SK-N-SH (cell line): ENCODE measurements at regions not wholly inside any gene's neighbourhood (a gene's known extent, or its start where the extent isn't known, plus 50 kb on each side); places are given as distances from the start of the nearest gene placed in this dataset.

Experiments used
- CTCF ChIA-PET: fragments of 300-600, 350-600 bp; formaldehyde crosslinking; extraction: SDS; loops from one replicate; lab custom pipeline; 2021; lab: Yijun Ruan, JAX
- POLR2A ChIA-PET: fragments of 350-600 bp; sonication (Branson Sonifier 250); formaldehyde crosslinking; extraction: SDS; loops from one replicate; lab custom pipeline; 2020; ENCODE audit warnings: antibody characterized with exemption, inconsistent platforms; lab: Yijun Ruan, JAX
- DNase-seq: peaks from one replicate; pipeline ENCODE4 v3.0.0; 2012
- H2AFZ ChIP-seq: fragments of 200-600 bp; sonication (generic); 2 replicates; pipeline ENCODE4 v1.8.1; 2016; ENCODE audit warnings: antibody characterized with exemption, mild to moderate bottlenecking, low read depth
- H3F3A ChIP-seq: fragments of 200-600 bp; sonication (generic); replicated peaks from 2 replicates; pipeline ENCODE3; 2016; ENCODE audit warnings: antibody characterized with exemption, mild to moderate bottlenecking; ENCODE audit not compliant: insufficient read depth
- H3K27ac ChIP-seq, 2 experiments: fragments of 200-500 bp in 1 of 2; fragments of 200-600 bp in 1 of 2; sonication (Bioruptor generic) in 1 of 2; sonication (generic), shearing (Covaris generic) in 1 of 2; 2 replicates each; pipeline versions ENCODE4 v1.5.1 to v1.6.1; 2014 to 2016; ENCODE audit warnings: low read depth in 2 of 2, inconsistent platforms in 1 of 2, low read length in 1 of 2, mild to moderate bottlenecking in 1 of 2, mixed read lengths in 1 of 2
- H3K27me3 ChIP-seq: fragments of 200-600 bp; sonication (generic), shearing (Covaris generic); 2 replicates; pipeline ENCODE4 v1.6.1; 2016; ENCODE audit warnings: mixed run types; ENCODE audit not compliant: insufficient read depth
- H3K36me3 ChIP-seq, 2 experiments: fragments of 200-500 bp in 1 of 2; fragments of 200-600 bp in 1 of 2; sonication (Bioruptor generic) in 1 of 2; sonication (generic) in 1 of 2; replicated peaks in 1 of 2; 2 replicates each; pipeline versions ENCODE3 to v1.5.1; 2014 to 2016; ENCODE audit warnings: low read length in 1 of 2, mild to moderate bottlenecking in 1 of 2; ENCODE audit not compliant: insufficient read depth in 2 of 2, control insufficient read depth in 1 of 2
- H3K4me1 ChIP-seq, 2 experiments: fragments of 200-500 bp in 1 of 2; fragments of 200-600 bp in 1 of 2; sonication (Bioruptor generic) in 1 of 2; sonication (generic), shearing (Covaris generic) in 1 of 2; 2 replicates each; pipeline versions ENCODE4 v1.5.1 to v1.6.1; 2014 to 2016; ENCODE audit warnings: low read depth in 1 of 2, low read length in 1 of 2, mixed run types in 1 of 2; ENCODE audit not compliant: insufficient read depth in 2 of 2, control insufficient read depth in 1 of 2
- H3K4me2 ChIP-seq: fragments of 200-600 bp; sonication (generic), shearing (Covaris generic); 2 replicates; pipeline ENCODE4 v1.6.1; 2017; ENCODE audit warnings: mixed run types
- H3K4me3 ChIP-seq, 2 experiments: fragments of 200-500 bp in 1 of 2; fragments of 200-600 bp in 1 of 2; sonication (Bioruptor generic) in 1 of 2; sonication (generic), shearing (Covaris generic) in 1 of 2; 2 replicates each; pipeline versions ENCODE4 v1.5.1 to v1.8.1; 2014 to 2016; ENCODE audit warnings: low read depth in 2 of 2, inconsistent platforms in 1 of 2, low read length in 1 of 2, mild to moderate bottlenecking in 1 of 2, mixed read lengths in 1 of 2, moderate library complexity in 1 of 2
- H3K79me2 ChIP-seq: fragments of 200-600 bp; sonication (generic); 2 replicates; pipeline ENCODE4 v1.8.1; 2017; ENCODE audit warnings: mild to moderate bottlenecking; ENCODE audit not compliant: insufficient read depth
- H3K9ac ChIP-seq: fragments of 200-600 bp; sonication (generic); 2 replicates; pipeline ENCODE4 v1.6.1; 2017; ENCODE audit warnings: mixed run types
- H3K9me2 ChIP-seq: fragments of 200-600 bp; sonication (generic); 2 replicates; pipeline ENCODE4 v1.6.1; 2017; ENCODE audit warnings: mixed run types
- H3K9me3 ChIP-seq: fragments of 200-600 bp; sonication (generic); 2 replicates; pipeline ENCODE4 v1.6.1; 2017; ENCODE audit warnings: mixed run types, mild to moderate bottlenecking, moderate library complexity
- H4K20me1 ChIP-seq: fragments of 200-600 bp; sonication (generic); 2 replicates; pipeline ENCODE4 v1.6.1; 2017; ENCODE audit warnings: mild to moderate bottlenecking, mixed run types; ENCODE audit not compliant: insufficient read depth
- CHD2 ChIP-seq: fragments of 150-350 bp; IDR thresholded peaks from 2 replicates; pipeline ENCODE4 v1.6.1; 2018; ENCODE audit warnings: low read length; ENCODE audit not compliant: partially characterized antibody
- ELF1 ChIP-seq: IDR thresholded peaks from 2 replicates; pipeline ENCODE4 v1.4.0; 2012
- EP300 ChIP-seq, 2 experiments: IDR thresholded peaks; 2 replicates each; pipeline versions ENCODE4 v1.4.0 to v1.6.1; 2012; ENCODE audit warnings: borderline replicate concordance in 1 of 2, low read depth in 1 of 2, low read length in 1 of 2
- EZH2phosphoT487 ChIP-seq: fragments of 200-600 bp; sonication (generic); IDR thresholded peaks from 2 replicates; pipeline ENCODE4 v1.6.1; 2017; ENCODE audit warnings: low read depth, mixed run types, mild to moderate bottlenecking, antibody characterized with exemption, moderate library complexity, borderline replicate concordance
- FOXJ3 ChIP-seq: sonication (generic); formaldehyde crosslinking; IDR thresholded peaks from 2 replicates; pipeline ENCODE4 v1.5.1; 2020; ENCODE audit warnings: mild to moderate bottlenecking, missing genetic modification reagents
- FOXM1 ChIP-seq: IDR thresholded peaks from 2 replicates; pipeline ENCODE4 v1.4.0; 2012; ENCODE audit warnings: low read depth, mild to moderate bottlenecking
- GABPA ChIP-seq: IDR thresholded peaks from 2 replicates; pipeline ENCODE4 v1.4.0; 2012; ENCODE audit warnings: low read depth, mild to moderate bottlenecking
- IRF3 ChIP-seq: fragments of 150-350 bp; IDR thresholded peaks from 2 replicates; pipeline ENCODE4 v1.6.1; 2016; ENCODE audit warnings: mild to moderate bottlenecking, low read depth, low read length
- MAX ChIP-seq: IDR thresholded peaks from 2 replicates; pipeline ENCODE4 v1.4.0; 2012; ENCODE audit warnings: low read depth
- MEF2A ChIP-seq: IDR thresholded peaks from 2 replicates; pipeline ENCODE4 v1.4.0; 2012; ENCODE audit warnings: low read depth, borderline replicate concordance
- MXI1 ChIP-seq: IDR thresholded peaks from 2 replicates; pipeline ENCODE4 v1.6.1; 2012; ENCODE audit warnings: mild to moderate bottlenecking, low read depth, low read length, improper control_type of control experiment
- NFIC ChIP-seq: IDR thresholded peaks from 2 replicates; pipeline ENCODE4 v1.4.0; 2012; ENCODE audit warnings: borderline replicate concordance
- NRF1 ChIP-seq: IDR thresholded peaks from 2 replicates; pipeline ENCODE4 v1.6.1; 2012; ENCODE audit warnings: low read depth, mild to moderate bottlenecking, low read length
- POLR2AphosphoS5 ChIP-seq: IDR thresholded peaks from 2 replicates; pipeline ENCODE4 v1.6.1; 2012; ENCODE audit warnings: low read depth, low read length
- RAD21 ChIP-seq: IDR thresholded peaks from 2 replicates; pipeline ENCODE4 v1.6.1; 2012; ENCODE audit warnings: mild to moderate bottlenecking, low read length
- RCOR1 ChIP-seq: fragments of 150-350 bp; IDR thresholded peaks from 2 replicates; pipeline ENCODE4 v1.6.1; 2017; ENCODE audit warnings: antibody characterized with exemption, low read length
- RFX5 ChIP-seq: IDR thresholded peaks from 2 replicates; pipeline ENCODE4 v1.6.1; 2012; ENCODE audit warnings: mild to moderate bottlenecking, improper control_type of control experiment, low read length
- SIN3A ChIP-seq: IDR thresholded peaks from 2 replicates; pipeline ENCODE4 v1.6.1; 2012; ENCODE audit warnings: low read depth, mild to moderate bottlenecking, low read length, moderate library complexity, borderline replicate concordance
- SMC3 ChIP-seq: IDR thresholded peaks from 2 replicates; pipeline ENCODE4 v1.6.1; 2012; ENCODE audit warnings: low read depth, low read length, improper control_type of control experiment
- TAF1 ChIP-seq: IDR thresholded peaks from 2 replicates; pipeline ENCODE4 v1.6.1; 2012; ENCODE audit warnings: low read depth, mild to moderate bottlenecking, low read length, moderate library complexity, borderline replicate concordance
- TCF12 ChIP-seq: IDR thresholded peaks from 2 replicates; pipeline ENCODE4 v1.4.0; 2012
- TEAD4 ChIP-seq: IDR thresholded peaks from 2 replicates; pipeline ENCODE4 v1.4.0; 2012; ENCODE audit warnings: mild to moderate bottlenecking, borderline replicate concordance; ENCODE audit not compliant: insufficient read depth
- USF1 ChIP-seq: IDR thresholded peaks from 2 replicates; pipeline ENCODE4 v1.4.0; 2012; ENCODE audit warnings: low read depth, borderline replicate concordance
- YY1 ChIP-seq: IDR thresholded peaks from 2 replicates; pipeline ENCODE4 v1.4.0; 2012; ENCODE audit warnings: low read depth, mild to moderate bottlenecking
- WGBS: methylation state at CpG from one replicate; pipeline ENCODE4 v1.1.6; 2017; ENCODE audit warnings: low lambda C conversion rate; 5-methylcytosine and 5-hydroxymethylcytosine counted together
- TF ChIP-seq, protein P1 (sequence below): fragments of 150-350 bp; IDR thresholded peaks from 2 replicates; pipeline ENCODE4 v1.6.1; 2017; ENCODE audit warnings: antibody characterized with exemption, low read length, low read depth, borderline replicate concordance
- TF ChIP-seq, protein P2 (sequence below): IDR thresholded peaks from 2 replicates; pipeline ENCODE4 v1.4.0; 2012; ENCODE audit warnings: low read depth, borderline replicate concordance
- TF ChIP-seq, protein P3 (sequence below): fragments of 200-600 bp; sonication (generic); IDR thresholded peaks from 2 replicates; pipeline ENCODE4 v1.6.1; 2017; ENCODE audit warnings: antibody characterized with exemption, mild to moderate bottlenecking, moderate library complexity

GRCh38 chr17:77391668-77392375 lies 251.1 kb downstream of the SEC14L1 start:
- no peaks in the 10 kb centered on the region for H3K9me2 ChIP-seq
- no peak overlapping the region for H3K4me3 ChIP-seq
- H3F3A ChIP-seq = peaks cover 15% of the 10 kb centered on the region
- peaks cover 12% of the 10 kb centered on the region; the same call in 1 of the 2 replicates for H4K20me1 ChIP-seq
- H3K9me3 ChIP-seq = no peaks in the 10 kb centered on the region
- DNase-seq = no peak
- H2AFZ ChIP-seq = no peak overlapping the region
- H3K27me3 ChIP-seq = no peaks in the 10 kb centered on the region
- POLR2A ChIA-PET = interaction anchor here (0.7 to 1.6 kb wide), 5 partner anchors 9 to 60 kb away, joined by 3 to 7 read pairs (median 3); no protein-coding TSS in a partner anchor
- peak overlapping the region; percentile 73 to 83 for H3K27ac ChIP-seq
- peak overlapping the region; percentile 70 for H3K4me2 ChIP-seq
- no peaks in the 10 kb centered on the region for H3K36me3 ChIP-seq
- CTCF ChIA-PET = interaction anchor here (0.9 to 8.9 kb wide), 8 partner anchors 8 to 61 kb away, joined by 3 to 82 read pairs (median 5); no protein-coding TSS in a partner anchor
- H3K79me2 ChIP-seq = peaks cover 89% of the 10 kb centered on the region
- 33% methylated on average over 7 of the region's 7 CpGs for WGBS
- H3K9ac ChIP-seq = peak overlapping the region; percentile 46
- H3K4me1 ChIP-seq = peaks cover 60 to 76% of the 10 kb centered on the region in 2 experiments
- TF ChIP-seq RAD21 (no peak), IRF3 (no peak), TCF12 (peak; percentile 86), TAF1 (no peak), YY1 (no peak), USF1 (no peak), EP300 (IDR thresholded peaks at IDR 0.05; ENCODE audit: borderline replicate concordance in 1 of 2, low read depth in 1 of 2, low read length in 1 of 2) (no peak; a peak in 1 of 4 replicates), ELF1 (no peak), RCOR1 (0 out of 2 replicates have a peak, but pooled peaks have one; percentile 9), NRF1 (no peak), MEF2A (no peak), NFIC (peak; percentile 79), RFX5 (no peak), SIN3A (no peak), MAX (peak; percentile 63; the same call in 1 of the 2 replicates), FOXJ3 (CRISPR knock-in tag) (no peak; the same call in 1 of the 2 replicates), TEAD4 (no peak), MXI1 (no peak), SMC3 (peak; percentile 19; the same call in 1 of the 2 replicates), CHD2 (no peak), GABPA (no peak), FOXM1 (no peak), EZH2phosphoT487 (no peak), POLR2AphosphoS5 (no peak)
- TF ChIP-seq, protein P1, sequence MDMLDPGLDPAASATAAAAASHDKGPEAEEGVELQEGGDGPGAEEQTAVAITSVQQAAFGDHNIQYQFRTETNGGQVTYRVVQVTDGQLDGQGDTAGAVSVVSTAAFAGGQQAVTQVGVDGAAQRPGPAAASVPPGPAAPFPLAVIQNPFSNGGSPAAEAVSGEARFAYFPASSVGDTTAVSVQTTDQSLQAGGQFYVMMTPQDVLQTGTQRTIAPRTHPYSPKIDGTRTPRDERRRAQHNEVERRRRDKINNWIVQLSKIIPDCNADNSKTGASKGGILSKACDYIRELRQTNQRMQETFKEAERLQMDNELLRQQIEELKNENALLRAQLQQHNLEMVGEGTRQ = no peak
- TF ChIP-seq, protein P2, sequence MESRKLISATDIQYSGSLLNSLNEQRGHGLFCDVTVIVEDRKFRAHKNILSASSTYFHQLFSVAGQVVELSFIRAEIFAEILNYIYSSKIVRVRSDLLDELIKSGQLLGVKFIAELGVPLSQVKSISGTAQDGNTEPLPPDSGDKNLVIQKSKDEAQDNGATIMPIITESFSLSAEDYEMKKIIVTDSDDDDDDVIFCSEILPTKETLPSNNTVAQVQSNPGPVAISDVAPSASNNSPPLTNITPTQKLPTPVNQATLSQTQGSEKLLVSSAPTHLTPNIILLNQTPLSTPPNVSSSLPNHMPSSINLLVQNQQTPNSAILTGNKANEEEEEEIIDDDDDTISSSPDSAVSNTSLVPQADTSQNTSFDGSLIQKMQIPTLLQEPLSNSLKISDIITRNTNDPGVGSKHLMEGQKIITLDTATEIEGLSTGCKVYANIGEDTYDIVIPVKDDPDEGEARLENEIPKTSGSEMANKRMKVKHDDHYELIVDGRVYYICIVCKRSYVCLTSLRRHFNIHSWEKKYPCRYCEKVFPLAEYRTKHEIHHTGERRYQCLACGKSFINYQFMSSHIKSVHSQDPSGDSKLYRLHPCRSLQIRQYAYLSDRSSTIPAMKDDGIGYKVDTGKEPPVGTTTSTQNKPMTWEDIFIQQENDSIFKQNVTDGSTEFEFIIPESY = no peak
- TF ChIP-seq, protein P3, sequence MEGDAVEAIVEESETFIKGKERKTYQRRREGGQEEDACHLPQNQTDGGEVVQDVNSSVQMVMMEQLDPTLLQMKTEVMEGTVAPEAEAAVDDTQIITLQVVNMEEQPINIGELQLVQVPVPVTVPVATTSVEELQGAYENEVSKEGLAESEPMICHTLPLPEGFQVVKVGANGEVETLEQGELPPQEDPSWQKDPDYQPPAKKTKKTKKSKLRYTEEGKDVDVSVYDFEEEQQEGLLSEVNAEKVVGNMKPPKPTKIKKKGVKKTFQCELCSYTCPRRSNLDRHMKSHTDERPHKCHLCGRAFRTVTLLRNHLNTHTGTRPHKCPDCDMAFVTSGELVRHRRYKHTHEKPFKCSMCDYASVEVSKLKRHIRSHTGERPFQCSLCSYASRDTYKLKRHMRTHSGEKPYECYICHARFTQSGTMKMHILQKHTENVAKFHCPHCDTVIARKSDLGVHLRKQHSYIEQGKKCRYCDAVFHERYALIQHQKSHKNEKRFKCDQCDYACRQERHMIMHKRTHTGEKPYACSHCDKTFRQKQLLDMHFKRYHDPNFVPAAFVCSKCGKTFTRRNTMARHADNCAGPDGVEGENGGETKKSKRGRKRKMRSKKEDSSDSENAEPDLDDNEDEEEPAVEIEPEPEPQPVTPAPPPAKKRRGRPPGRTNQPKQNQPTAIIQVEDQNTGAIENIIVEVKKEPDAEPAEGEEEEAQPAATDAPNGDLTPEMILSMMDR = no peak
